B cell (primary cell): ENCODE measurements at regions not wholly inside any gene's neighbourhood (a gene's known extent, or its start where the extent isn't known, plus 50 kb on each side); places are given as distances from the start of the nearest gene placed in this dataset.

Experiments used
- ATAC-seq: fragments of 200-7000 bp; cut with Tn5 transposase; one replicate; pipeline ENCODE4 v1.10.0; 2021; ENCODE audit warnings: low read depth, mild to moderate bottlenecking, moderate number of reproducible peaks, moderate library complexity
- CTCF ChIA-PET: fragments of 350-600 bp; sonication (Branson Sonifier 250); formaldehyde crosslinking; loops from one replicate; lab custom pipeline; 2021; ENCODE audit warnings: antibody characterized with exemption, inconsistent platforms; lab: Charles Lee
- POLR2A ChIA-PET: fragments of 350-600 bp; sonication (Branson Sonifier 250); formaldehyde crosslinking; loops from one replicate; lab custom pipeline; 2021; ENCODE audit warnings: antibody characterized with exemption; lab: Charles Lee
- DNase-seq: peaks from one replicate; pipeline ENCODE4 v3.0.0; 2013
- H2AFZ ChIP-seq: 2 replicates; pipeline ENCODE4 v1.6.1; 2012; ENCODE audit warnings: mild to moderate bottlenecking, low read depth, low read length; ENCODE audit not compliant: insufficient read depth, poor library complexity, severe bottlenecking
- H3K27ac ChIP-seq, 2 donors: 1 replicate in 1 of 2; 2 replicates in 1 of 2; pipeline ENCODE4 v1.5.1; 2012 to 2013; ENCODE audit warnings: low read length in 2 of 2, mild to moderate bottlenecking in 2 of 2, moderate library complexity in 1 of 2
- H3K27me3 ChIP-seq, 4 experiments: fragments of 200-600 bp in 1 of 4; sonication (generic) in 1 of 4; replicated peaks in 1 of 4; 1 replicate in 2 of 4; 2 replicates in 2 of 4; pipeline versions ENCODE4 v1.6.1 to v1.7.0; 2013 to 2016; ENCODE audit warnings: low read length in 3 of 4, mild to moderate bottlenecking in 2 of 4, mixed read lengths in 1 of 4, moderate library complexity in 1 of 4; ENCODE audit not compliant: insufficient read depth in 4 of 4, control insufficient read depth in 3 of 4; ENCODE audit errors: control extremely low read depth in 1 of 4
- H3K36me3 ChIP-seq, 2 experiments: replicated peaks in 1 of 2; 1 replicate in 1 of 2; 2 replicates in 1 of 2; pipeline versions ENCODE4 v1.6.1 to v1.7.1; 2013; ENCODE audit warnings: low read length in 1 of 2; ENCODE audit not compliant: insufficient read depth in 2 of 2, control insufficient read depth in 1 of 2; ENCODE audit errors: control extremely low read depth in 1 of 2, extremely low read depth in 1 of 2
- H3K4me1 ChIP-seq, 2 donors: fragments of 200-600 bp in 1 of 2; sonication (generic) in 1 of 2; 1 replicate in 1 of 2; 2 replicates in 1 of 2; pipeline versions ENCODE4 v1.5.1 to v1.6.1; 2013 to 2017; ENCODE audit warnings: low read length in 2 of 2; ENCODE audit not compliant: control insufficient read depth in 2 of 2, insufficient read depth in 2 of 2
- H3K4me2 ChIP-seq: replicated peaks from 2 replicates; pipeline ENCODE3; 2012; ENCODE audit warnings: mild to moderate bottlenecking, low read depth, low read length; ENCODE audit not compliant: poor library complexity, severe bottlenecking
- H3K4me3 ChIP-seq, 5 experiments: fragments of 200-600 bp in 1 of 5; sonication (generic) in 1 of 5; 1 replicate in 3 of 5; 2 replicates in 2 of 5; pipeline versions ENCODE4 v1.5.1 to v1.7.0; 2011 to 2016; ENCODE audit warnings: low read length in 4 of 5, mild to moderate bottlenecking in 4 of 5, low read depth in 2 of 5, control low read depth in 1 of 5, moderate library complexity in 1 of 5; ENCODE audit not compliant: insufficient read depth in 1 of 5; ENCODE audit errors: control extremely low read depth in 1 of 5, extremely low read depth in 1 of 5
- H3K79me2 ChIP-seq: fragments of 200-600 bp; sonication (generic); one replicate; pipeline ENCODE4 v1.6.0; 2016; ENCODE audit warnings: low read length; ENCODE audit not compliant: control insufficient read depth, insufficient read depth
- H3K9ac ChIP-seq: fragments of 200-600 bp; sonication (generic); 2 replicates; pipeline ENCODE4 v1.6.1; 2017; ENCODE audit warnings: mild to moderate bottlenecking, low read length, moderate library complexity
- H3K9me3 ChIP-seq, 3 donors: one replicate each; pipeline versions ENCODE4 v1.6.1 to v1.7.1; 2013; ENCODE audit warnings: low read length in 2 of 3; ENCODE audit not compliant: control insufficient read depth in 2 of 3, insufficient read depth in 1 of 3; ENCODE audit errors: control extremely low read depth in 1 of 3
- H4K20me1 ChIP-seq: 2 replicates; pipeline ENCODE4 v1.6.0; 2012; ENCODE audit warnings: mild to moderate bottlenecking, low read length; ENCODE audit not compliant: insufficient read depth, control insufficient read depth, poor library complexity, severe bottlenecking
- H3K27ac Mint-ChIP-seq: one replicate; pipeline ENCODE4 v1.8.0; 2021; ENCODE audit warnings: mixed read lengths
- H3K27me3 Mint-ChIP-seq: one replicate; pipeline ENCODE4 v1.8.0; 2021; ENCODE audit warnings: mixed read lengths
- H3K4me1 Mint-ChIP-seq: one replicate; pipeline ENCODE4 v1.8.0; 2021; ENCODE audit warnings: mixed read lengths
- H3K4me3 Mint-ChIP-seq: one replicate; pipeline ENCODE4 v1.8.0; 2021; ENCODE audit warnings: mixed read lengths
- H3K9me3 Mint-ChIP-seq: one replicate; pipeline ENCODE4 v1.8.0; 2022; ENCODE audit warnings: mixed read lengths; ENCODE audit not compliant: insufficient read depth
- EZH2 ChIP-seq: IDR thresholded peaks from 2 replicates; pipeline ENCODE4 v1.6.1; 2012; ENCODE audit warnings: borderline replicate concordance, low read depth, mild to moderate bottlenecking, moderate library complexity, low read length; ENCODE audit not compliant: insufficient read depth, poor library complexity, severe bottlenecking
- WGBS: methylation state at CpG from one replicate; pipeline ENCODE4 v1.1.5; 2013; ENCODE audit warnings: missing lambda C conversion rate; ENCODE audit not compliant: insufficient coverage; 5-methylcytosine and 5-hydroxymethylcytosine counted together
- intact Hi-C: fragments of 100-400 bp; cut with micrococcal nuclease; formaldehyde crosslinking; loops from one replicate; pipeline ENCODE4 v1.10.0; 2022
- TF ChIP-seq, protein P1 (sequence below): fragments of 200-600 bp; IDR thresholded peaks from one replicate; pipeline ENCODE4 v1.8.0; 2022; ENCODE audit warnings: antibody characterized with exemption, mild to moderate bottlenecking

DNA sequence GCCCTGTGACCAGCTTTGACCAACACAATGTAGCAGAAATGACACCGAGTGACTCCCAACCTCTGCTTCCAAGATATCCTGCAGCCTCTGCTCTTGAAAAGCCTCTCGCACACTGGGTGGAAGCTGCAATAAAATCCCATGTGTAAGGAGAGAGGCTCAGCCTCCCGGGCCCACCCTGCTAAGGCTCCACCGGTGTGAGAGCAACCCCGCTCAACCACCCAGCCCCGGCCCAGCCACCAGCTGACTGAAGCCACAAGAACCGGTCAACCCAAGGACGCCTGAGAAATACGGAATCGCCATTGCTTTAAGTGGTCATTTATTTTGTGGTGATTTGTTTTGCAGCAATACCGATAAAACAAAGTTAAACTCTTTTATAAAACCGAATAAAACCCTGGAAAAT, 452.8 kb upstream of the SMIM21 start:
- H2AFZ ChIP-seq: no peak overlapping the region
- no peak for DNase-seq
- Mint-ChIP-seq H3K27me3 (no peaks in the 10 kb centered on the region), H3K27ac (no peak overlapping the region), H3K4me3 (no peak overlapping the region), H3K9me3 (peaks cover 5% of the 10 kb centered on the region), H3K4me1 (no peaks in the 10 kb centered on the region)
- ChIA-PET CTCF (no interaction called here), POLR2A (no interaction called here)
- H3K27me3 ChIP-seq: no peaks in the 10 kb centered on the region
- no peak for TF ChIP-seq EZH2
- TF ChIP-seq, protein P1, sequence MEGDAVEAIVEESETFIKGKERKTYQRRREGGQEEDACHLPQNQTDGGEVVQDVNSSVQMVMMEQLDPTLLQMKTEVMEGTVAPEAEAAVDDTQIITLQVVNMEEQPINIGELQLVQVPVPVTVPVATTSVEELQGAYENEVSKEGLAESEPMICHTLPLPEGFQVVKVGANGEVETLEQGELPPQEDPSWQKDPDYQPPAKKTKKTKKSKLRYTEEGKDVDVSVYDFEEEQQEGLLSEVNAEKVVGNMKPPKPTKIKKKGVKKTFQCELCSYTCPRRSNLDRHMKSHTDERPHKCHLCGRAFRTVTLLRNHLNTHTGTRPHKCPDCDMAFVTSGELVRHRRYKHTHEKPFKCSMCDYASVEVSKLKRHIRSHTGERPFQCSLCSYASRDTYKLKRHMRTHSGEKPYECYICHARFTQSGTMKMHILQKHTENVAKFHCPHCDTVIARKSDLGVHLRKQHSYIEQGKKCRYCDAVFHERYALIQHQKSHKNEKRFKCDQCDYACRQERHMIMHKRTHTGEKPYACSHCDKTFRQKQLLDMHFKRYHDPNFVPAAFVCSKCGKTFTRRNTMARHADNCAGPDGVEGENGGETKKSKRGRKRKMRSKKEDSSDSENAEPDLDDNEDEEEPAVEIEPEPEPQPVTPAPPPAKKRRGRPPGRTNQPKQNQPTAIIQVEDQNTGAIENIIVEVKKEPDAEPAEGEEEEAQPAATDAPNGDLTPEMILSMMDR: no peak
- WGBS: 89% methylated on average over 4 of the region's 12 CpGs
- no peak for ATAC-seq
- intact Hi-C loops: no loop called here
- H3K79me2 ChIP-seq: no peaks in the 10 kb centered on the region
- H3K9me3 ChIP-seq: peaks cover 0 to 10% (median 0%) of the 10 kb centered on the region in 3 donors
- H3K4me1 ChIP-seq: no peaks in the 10 kb centered on the region
- no peak overlapping the region for H3K27ac ChIP-seq
- no peak overlapping the region for H3K9ac ChIP-seq
- H3K4me2 ChIP-seq: no peak overlapping the region
- H4K20me1 ChIP-seq: no peaks in the 10 kb centered on the region
- H3K36me3 ChIP-seq: no peaks in the 10 kb centered on the region
- no peak overlapping the region for H3K4me3 ChIP-seq

DNA sequence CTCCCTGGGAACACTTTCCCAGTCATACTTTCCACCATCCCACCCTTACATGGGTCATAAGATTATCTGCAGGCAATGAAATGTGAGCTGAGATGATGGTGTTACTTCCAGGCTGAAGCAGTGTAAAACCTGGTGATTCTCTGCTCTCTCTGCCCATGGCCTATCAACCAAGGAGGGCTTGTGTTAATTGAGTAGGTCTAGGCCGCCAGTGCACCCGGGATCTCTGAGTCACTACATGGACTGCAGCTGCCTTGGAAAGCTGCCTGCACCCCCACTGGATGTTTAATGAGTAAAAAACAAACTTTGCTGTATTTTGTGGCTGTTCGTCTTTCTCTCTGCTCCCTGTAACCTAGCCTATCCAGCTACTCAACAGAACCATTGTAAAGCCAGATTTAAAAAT, 451.7 kb upstream of the SMIM21 start:
- Mint-ChIP-seq H3K4me3 (no peak overlapping the region), H3K4me1 (no peaks in the 10 kb centered on the region), H3K27me3 (no peaks in the 10 kb centered on the region), H3K27ac (no peak overlapping the region), H3K9me3 (peaks cover 5% of the 10 kb centered on the region)
- Histone ChIP-seq H3K4me1 (no peaks in the 10 kb centered on the region), H3K9ac (no peak overlapping the region), H3K4me2 (no peak overlapping the region), H3K27ac (no peak overlapping the region), H3K79me2 (no peaks in the 10 kb centered on the region), H3K4me3 (no peak overlapping the region), H2AFZ (no peak overlapping the region), H3K27me3 (no peaks in the 10 kb centered on the region), H3K9me3 (peaks cover 0 to 10% (median 0%) of the 10 kb centered on the region in 3 donors), H3K36me3 (no peaks in the 10 kb centered on the region), H4K20me1 (no peaks in the 10 kb centered on the region)
- no peak for ATAC-seq
- ChIA-PET CTCF (no interaction called here), POLR2A (no interaction called here)
- no CpG with 5 or more reads among the region's 3 CpGs for WGBS
- no peak for TF ChIP-seq EZH2
- TF ChIP-seq, protein P1: no peak
- no peak for DNase-seq
- intact Hi-C loops: no loop called here
